HL-60/S4 treated with phorbol 12-myristate 13-acetate at 8.2 ng/mL for 4 days and 3 days (cell line): ENCODE measurements at regions not wholly inside any gene's neighbourhood (a gene's known extent, or its start where the extent isn't known, plus 50 kb on each side); places are given as distances from the start of the nearest gene placed in this dataset.
"Not testable (repeated sequence)": the region's sequence is repeated elsewhere in the genome, so short reads cannot be mapped to it uniquely, and the experiment has no call there.

ENCODE experiments used
- in situ Hi-C: fragments of 300-500 bp; cut with MboI; formaldehyde crosslinking; loops from 2 replicates; pipeline ENCODE4 v1.15.0; 2022; ENCODE audit warnings: low sequenced_read_pairs

- in situ Hi-C loops, result no loop called here
Observed at GRCh38 chr11:112310848-112311247, 50.2 kb upstream of the PLET1 start.

DNA sequence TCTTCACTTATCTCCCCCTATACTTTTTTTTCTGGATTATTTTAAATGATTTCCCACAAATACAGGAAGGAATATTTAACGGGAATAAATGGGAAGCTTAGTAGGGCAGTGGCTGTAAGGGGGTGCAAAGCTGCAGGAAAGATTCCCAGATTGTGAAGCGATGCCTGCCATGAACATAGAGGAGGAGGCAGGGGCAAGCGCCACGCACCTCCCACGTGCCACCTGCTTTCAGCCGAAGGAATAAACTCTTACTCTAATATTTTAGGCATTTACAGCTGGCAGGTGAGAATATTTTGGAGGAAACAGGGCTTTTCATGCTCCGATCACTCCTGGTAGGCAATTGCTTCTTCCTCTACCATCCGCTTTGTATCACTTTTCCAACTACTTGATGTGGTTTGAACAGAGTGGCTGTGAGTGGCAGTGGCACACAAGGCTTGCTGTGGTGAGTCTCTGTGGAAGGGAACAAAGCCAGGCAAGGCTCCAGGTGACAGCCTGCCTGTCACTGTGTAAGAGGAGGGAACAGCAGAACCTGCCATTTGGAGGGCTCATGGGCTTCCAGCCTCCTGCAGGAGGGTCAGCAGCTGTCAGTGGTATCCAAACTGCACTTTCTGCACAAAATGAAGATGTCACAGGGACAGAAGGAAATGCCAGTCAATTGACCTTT lies 54.5 kb upstream of the PLET1 start:
- in situ Hi-C loops, result no loop called here

DNA sequence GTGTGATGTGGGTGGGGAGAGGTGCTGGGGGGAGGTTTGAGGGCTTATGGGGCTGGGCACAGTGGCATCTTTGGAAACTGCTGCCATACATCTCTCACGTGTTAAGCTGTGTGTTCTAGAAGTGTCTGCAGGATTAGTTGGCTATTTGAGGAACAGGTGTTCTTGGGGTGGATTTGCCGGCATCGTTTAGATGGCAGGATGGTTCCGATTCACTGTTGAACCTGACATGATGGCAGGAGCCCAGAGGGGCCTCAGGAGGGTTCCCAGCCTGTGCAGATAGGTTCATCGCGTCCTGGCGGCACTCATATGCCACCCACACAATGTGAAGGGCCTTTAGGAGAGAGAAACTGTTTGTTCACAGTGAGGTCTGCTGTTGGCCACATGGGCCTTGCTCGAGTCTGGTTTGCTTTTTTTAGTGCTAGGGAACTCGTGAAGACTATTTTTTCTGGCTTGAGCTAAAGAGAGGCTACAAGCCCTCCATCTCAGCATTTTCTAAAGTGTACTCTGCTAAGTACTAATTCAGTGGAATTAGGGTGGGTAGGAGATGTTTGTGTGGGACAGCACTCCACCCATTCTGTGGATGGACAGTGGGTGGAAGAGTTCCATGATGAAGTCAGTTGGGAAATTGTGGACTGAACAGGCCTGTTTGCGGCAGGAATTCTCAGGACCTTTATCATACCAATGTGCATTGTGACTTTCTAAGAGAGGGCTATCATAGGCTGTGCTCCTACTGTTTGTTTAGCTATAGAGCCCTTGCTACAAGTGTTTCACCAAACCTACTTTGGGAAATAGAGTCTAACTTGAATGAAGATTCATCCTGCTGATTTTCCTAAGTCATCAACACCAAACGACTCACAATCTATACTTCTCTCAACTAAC lies 55.4 kb upstream of the PLET1 start:
- in situ Hi-C loops, result no loop called here

DNA sequence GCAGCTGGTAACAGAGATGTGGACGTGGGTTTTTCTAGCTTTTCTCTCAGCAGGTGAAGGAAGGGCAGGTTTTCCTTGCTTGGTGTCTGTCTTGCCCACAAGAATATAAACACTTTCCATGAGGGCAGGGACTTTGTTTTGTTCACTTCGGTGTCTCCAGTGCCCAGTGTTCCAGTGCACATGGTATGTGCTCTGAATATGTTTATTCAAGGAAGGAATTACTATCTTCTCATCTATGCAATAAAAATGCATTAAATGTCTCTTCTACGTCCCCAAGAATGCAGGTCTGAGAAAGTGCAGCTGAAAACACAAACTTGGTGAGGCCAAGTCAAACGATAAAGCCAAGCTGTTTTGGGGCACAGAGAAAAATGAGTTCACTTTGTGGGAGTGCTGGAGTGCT lies 56.3 kb upstream of the PLET1 start:
- in situ Hi-C loops, result no loop called here

DNA sequence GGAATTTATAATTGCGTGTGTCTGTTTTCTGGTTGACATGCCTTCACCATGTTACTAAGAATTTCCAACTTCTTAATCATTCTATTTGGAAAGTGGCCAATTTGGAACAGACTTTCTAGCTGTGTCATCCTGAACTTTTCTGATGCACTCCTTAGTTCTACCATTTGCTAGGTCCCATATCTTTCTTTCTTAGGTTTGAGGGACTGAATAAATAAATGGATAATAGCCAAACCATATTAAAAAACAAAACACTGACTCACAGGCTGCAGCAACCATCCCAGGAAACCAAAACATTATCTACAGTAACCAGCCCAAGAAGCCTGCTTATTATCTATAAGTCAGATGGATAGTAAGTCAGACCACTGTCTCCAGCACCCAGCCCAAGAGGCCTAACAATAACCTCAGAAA lies 57.5 kb upstream of the PLET1 start:
- in situ Hi-C loops, result no loop called here

DNA sequence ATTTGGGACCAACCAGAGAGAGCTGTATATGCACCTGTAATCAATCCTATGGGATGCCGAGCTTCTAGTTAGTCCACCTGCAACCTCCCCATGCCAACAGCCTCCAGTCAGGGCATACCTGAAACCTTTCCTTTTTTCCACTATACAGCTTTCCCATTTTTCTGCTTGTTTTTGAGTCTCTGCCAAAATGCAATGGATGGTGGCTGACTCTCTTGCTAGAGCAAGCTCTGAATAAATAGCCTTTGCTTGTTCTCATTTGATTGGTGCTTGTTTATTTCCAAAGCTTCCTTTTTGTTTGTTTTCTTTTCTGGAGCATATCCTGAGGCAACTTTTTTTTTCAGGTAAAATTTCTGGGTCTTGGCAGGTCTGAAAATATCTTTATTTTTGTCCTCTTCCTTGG lies 58.0 kb upstream of the PLET1 start:
- in situ Hi-C loops, result no loop called here

- in situ Hi-C loops, result no loop called here
Observed at GRCh38 chr11:112320668-112321067, 60.0 kb upstream of the PLET1 start.

DNA sequence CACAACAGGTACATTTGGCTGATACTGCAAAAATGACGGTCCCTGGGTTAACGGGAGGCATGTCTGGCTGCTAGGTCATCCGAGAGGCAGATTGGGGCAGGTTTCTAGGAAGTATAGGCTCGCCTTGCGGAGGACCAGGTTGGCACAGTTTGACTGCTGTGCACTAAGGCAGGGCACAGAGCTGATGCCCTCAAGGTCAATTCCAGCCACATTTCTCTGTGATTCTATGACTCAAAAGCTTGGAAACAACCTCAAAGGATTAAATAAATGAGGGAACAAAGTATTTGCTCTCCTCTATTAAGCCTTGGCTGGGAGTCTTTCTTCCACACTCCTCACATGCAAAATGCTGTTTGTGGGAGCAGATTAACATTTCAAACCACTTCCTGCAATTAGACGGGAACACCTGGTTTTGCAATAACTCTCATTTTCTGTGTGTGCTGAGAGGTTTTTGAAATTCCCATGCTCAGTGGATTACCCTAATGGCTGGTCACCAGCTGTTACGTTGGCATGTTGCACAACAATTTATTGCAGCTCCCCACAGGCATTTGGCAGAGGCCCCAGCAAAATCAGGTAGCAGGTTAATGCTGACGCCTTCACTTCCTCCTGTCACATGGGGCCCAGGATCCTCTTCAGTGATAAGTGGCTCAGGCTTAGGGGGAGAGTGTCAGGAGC lies 61.0 kb upstream of the PLET1 start:
- in situ Hi-C loops, result no loop called here

DNA sequence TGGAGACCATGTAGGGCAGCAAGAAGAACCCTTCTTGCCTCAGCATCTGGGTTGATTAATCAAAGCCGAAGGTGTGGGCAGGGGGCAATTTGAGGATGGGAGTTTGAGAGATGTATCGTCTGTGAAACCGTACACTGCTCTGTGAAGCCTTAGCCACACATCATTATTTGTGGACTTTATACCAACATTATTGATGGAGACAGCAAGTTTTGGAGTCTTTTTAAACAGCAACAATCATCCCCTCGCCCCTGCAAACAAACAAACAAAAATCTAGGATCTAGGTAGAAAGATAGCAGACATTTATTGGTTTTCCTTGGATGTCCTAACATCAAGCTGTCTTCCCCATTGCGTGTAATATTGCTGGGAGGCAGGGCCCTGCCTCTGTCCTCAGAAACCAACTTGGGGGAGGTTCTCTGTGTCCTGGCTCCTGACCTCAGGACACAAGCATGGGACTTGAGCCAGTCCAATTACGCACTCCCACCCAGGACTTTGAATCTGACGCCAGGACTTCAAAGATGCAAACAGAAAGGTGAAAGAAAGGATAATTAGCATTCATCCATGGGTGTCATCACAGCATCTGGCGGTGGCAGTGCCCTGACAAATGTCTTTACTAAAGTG lies 61.6 kb upstream of the PLET1 start:
- in situ Hi-C loops, result no loop called here

DNA sequence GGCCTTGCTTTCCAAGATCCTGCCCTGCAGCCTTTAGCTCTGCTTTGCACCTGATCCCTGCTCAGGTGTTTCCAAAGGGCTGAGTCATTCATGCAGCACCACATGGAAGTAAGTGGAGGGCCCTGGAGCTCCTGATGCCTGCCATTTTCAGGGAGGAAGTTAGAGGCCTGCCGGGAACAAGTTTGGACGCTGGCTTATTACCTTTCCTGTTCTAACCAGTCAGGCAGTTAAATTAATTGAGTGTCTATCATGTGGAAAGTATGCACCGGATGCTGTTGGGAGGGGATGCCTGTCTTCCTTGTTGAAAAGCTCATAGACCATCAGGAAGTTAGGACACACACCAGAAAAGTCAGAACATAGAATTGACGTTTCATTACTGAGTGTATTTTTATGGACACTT lies 73.7 kb upstream of the PLET1 start:
- in situ Hi-C loops, result no loop called here

GRCh38 chr11:112336356-112336886 lies 75.8 kb upstream of the PLET1 start:
- in situ Hi-C loops, result no loop called here

DNA sequence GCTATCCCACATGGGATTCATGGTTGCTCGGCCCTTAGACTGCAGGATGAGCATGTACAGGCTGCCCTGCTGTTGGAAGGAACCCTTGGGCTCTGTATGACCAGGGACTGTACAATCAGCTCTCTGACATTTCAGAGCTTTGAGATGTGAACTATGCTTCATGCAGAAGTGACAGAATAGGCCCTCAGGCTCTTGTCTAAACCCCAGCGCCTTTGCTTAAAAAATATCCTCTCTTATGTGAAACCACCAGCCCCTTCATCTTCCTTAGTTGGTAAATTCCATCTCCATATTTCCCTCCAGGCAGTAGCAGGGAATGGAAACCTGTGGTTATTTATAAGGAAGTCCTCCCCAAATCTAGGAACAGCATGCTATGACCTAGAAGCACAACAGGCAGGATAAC lies 78.9 kb upstream of the PLET1 start:
- in situ Hi-C loops, result no loop called here

DNA sequence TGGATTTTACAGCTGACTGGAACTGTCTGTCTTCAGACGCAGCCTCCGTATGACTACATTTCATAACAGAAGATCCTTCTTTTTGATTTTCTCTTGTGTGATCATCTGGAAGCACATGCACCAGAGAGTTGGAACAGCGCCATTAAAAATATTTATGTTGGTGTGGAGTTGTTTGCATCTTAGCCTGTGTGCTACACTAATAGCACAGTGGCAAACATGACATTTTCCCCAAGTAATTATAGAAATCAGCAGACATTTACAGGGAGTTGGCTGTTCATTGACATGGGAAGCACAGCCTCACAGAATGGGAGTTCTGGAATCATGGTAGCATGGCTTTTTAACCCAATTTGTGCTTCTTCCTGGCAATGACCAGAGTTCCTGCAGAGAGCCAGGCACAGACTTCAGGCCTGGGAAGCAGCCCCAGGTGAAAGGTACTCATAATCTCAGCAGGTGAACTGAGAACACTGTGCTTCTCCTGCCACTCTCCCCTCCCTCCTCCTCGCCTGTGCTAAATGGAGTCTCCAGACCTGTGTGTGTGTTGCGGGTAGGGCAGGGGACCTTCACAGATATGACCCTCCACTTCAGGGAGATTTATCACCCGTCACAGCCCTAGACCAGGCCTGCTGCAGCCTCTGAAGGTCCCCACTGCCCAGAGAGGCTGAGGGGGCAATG lies 82.8 kb upstream of the PLET1 start:
- in situ Hi-C loops, result no loop called here

DNA sequence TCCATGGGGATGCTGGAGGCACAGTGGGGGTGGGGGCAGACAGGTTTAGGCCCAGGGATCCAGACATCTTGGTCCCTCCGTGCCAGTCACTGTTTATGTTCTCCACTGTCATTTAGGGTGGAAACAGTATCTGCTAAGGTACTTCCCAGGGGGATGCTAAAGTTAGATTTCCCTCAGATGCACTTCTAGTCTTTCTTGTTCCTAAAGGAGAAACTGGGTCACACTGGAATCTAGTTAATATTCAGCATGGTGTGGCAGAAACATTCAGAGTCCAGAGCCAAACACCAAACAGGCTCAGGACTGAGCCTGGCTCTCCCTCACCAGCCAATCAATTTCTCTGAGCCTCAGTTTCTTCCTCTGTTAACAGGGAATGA lies 83.4 kb upstream of the PLET1 start:
- in situ Hi-C loops, result no loop called here

DNA sequence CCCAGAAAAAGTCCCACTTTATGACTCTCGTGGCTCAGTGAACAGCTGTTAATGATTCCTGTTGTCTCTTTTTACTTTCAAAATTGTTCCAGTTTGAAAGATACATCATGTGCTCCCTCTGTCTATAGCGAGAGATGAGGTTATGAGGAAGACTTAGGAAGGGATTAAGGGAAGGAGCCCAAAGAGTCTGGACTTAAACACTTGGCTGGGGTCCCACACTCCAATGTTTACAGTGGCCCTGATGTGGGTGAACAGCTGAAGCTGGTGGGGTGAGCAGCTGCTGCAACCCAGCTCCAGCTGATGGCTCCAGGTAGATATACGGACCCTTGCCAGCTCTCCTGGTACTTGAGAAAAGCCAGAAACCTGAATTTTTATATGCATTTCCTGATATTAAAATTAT lies 84.5 kb upstream of the PLET1 start:
- in situ Hi-C loops, result no loop called here

DNA sequence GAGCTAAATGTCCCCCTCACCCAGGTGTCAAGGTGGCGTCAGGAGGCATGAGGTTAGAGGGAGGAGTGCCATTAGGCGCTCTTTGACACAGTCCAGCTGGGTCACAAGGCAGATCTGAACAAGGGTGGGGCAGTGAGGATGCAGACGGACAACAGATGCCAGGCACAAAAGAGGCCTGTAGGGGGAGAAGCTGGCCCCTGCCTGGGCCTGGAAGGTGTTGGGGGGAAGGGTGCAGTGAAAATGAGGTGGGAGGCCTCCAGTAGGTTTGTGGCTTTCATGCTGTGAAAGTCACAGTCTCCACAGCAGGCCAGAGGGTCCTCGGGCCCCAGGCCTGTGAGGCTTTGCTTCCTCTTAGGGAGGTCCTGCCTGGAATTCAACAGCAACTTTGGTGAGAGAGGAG lies 85.0 kb upstream of the PLET1 start:
- in situ Hi-C loops, result no loop called here

- in situ Hi-C loops, result no loop called here
Observed at GRCh38 chr11:112346586-112346985, 85.9 kb upstream of the PLET1 start.

- in situ Hi-C loops, result no loop called here
Observed at GRCh38 chr11:112348480-112349029, 87.9 kb upstream of the PLET1 start.

- in situ Hi-C loops, result not testable (repeated sequence)
Observed at GRCh38 chr11:112351423-112351822, 90.8 kb upstream of the PLET1 start.

DNA sequence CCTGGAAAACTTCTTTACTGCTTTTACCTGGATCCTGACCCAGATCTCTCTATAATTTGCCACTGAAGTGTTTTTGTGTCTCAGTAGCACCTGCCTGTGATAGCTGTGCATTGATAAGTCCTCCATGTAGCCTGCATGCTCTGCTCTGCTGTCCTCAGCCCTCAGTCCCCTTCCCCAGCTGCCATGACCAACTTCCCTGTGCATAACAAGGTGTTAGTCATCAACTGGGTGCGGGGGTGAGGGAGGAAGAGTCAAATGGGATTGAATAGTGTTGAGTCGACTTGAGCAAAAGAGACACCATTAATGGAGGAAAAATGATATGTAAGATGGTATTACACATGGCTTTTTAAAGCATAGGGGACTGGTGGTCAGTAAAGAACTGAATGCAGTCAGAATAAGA lies 92.2 kb upstream of the PLET1 start:
- in situ Hi-C loops, result no loop called here
